Mucosa of descending colon (tissue), 3 donors: ENCODE measurements at regions not wholly inside any gene's neighbourhood (a gene's known extent, or its start where the extent isn't known, plus 50 kb on each side); places are given as distances from the start of the nearest gene placed in this dataset.

Experiments used
- ATAC-seq: fragments of 200-7000 bp; cut with Tn5 transposase; one replicate; pipeline ENCODE4 v1.9.1; 2020; ENCODE audit warnings: mild to moderate bottlenecking, moderate library complexity
- DNase-seq, 3 donors: peaks; one replicate each; pipeline ENCODE4 v3.0.0-alpha.2; 2020
- H3K36me3 ChIP-seq: fragments of 200-600 bp; one replicate; pipeline ENCODE4 v1.8.0; 2021; ENCODE audit warnings: low read depth, mild to moderate bottlenecking
- H3K4me1 ChIP-seq: fragments of 200-600 bp; one replicate; pipeline ENCODE4 v1.8.0; 2021; ENCODE audit warnings: low read depth, mild to moderate bottlenecking
- H3K4me3 ChIP-seq: fragments of 200-600 bp; one replicate; pipeline ENCODE4 v1.8.0; 2021; ENCODE audit warnings: mild to moderate bottlenecking
- H3K9me3 ChIP-seq: fragments of 200-600 bp; one replicate; pipeline ENCODE4 v1.8.0; 2021; ENCODE audit warnings: mild to moderate bottlenecking
- CTCF ChIP-seq: fragments of 200-600 bp; IDR thresholded peaks from one replicate; pipeline ENCODE4 v1.8.0; 2022; ENCODE audit warnings: antibody characterized with exemption, mild to moderate bottlenecking
- intact Hi-C, 2 donors: fragments of 100-400 bp; cut with DNase I in 1 of 2; cut with micrococcal nuclease in 1 of 2; formaldehyde crosslinking; loops; one replicate each; pipeline versions ENCODE4 v1.11.0 to v1.11.1; 2022; cut with DNase I, micrococcal nuclease
- donor health status: DM: no; HTN: no; CAD: no; lungs with moderate emphysema.
- donor health status: DM: no; HTN: no; CAD: no.
- donor health status: DM: no; HTN: yes; CAD: no.

- DNase-seq (no peak), ATAC-seq (no peak)
- intact Hi-C loops, result no loop called here
- TF ChIP-seq CTCF, result no peak
- H3K4me3 ChIP-seq, result no peak overlapping the region
- H3K4me1 ChIP-seq, result no peaks in the 10 kb centered on the region
- H3K36me3 ChIP-seq, result no peaks in the 10 kb centered on the region
- no peaks in the 10 kb centered on the region for H3K9me3 ChIP-seq
Measured at GRCh38 chr5:107058235-107058634, 612.5 kb downstream of the EFNA5 start.

GRCh38 chr5:107056278-107056677 lies 614.5 kb downstream of the EFNA5 start:
- DNase-seq (no peak), ATAC-seq (no peak)
- intact Hi-C loops, result no loop called here
- Histone ChIP-seq H3K4me1 (no peaks in the 10 kb centered on the region), H3K36me3 (no peaks in the 10 kb centered on the region), H3K9me3 (no peaks in the 10 kb centered on the region), H3K4me3 (no peak overlapping the region)
- no peak for TF ChIP-seq CTCF

- H3K36me3 ChIP-seq, result no peaks in the 10 kb centered on the region
Measured at GRCh38 chr5:107047048-107047447, 623.7 kb downstream of the EFNA5 start.

GRCh38 chr5:107043665-107044064 lies 627.1 kb downstream of the EFNA5 start:
- Histone ChIP-seq H3K4me1 (no peaks in the 10 kb centered on the region), H3K36me3 (no peaks in the 10 kb centered on the region), H3K9me3 (no peaks in the 10 kb centered on the region), H3K4me3 (no peak overlapping the region)
- ATAC-seq (no peak), DNase-seq (no peak)
- intact Hi-C loops, result no loop called here
- no peak for TF ChIP-seq CTCF

More at GRCh38 chr5:107047048-107047447, 623.7 kb downstream of the EFNA5 start:
- Histone ChIP-seq H3K9me3 (no peaks in the 10 kb centered on the region), H3K4me3 (no peak overlapping the region), H3K4me1 (no peaks in the 10 kb centered on the region)
- intact Hi-C loops, result no loop called here
- DNase-seq (no peak), ATAC-seq (no peak)
- no peak for TF ChIP-seq CTCF

GRCh38 chr5:107040907-107041306 lies 629.8 kb downstream of the EFNA5 start:
- intact Hi-C loops, result no loop called here
- no peak for ATAC-seq
- no peaks in the 10 kb centered on the region for H3K9me3 ChIP-seq

More at GRCh38 chr5:107040907-107041306, 629.8 kb downstream of the EFNA5 start:
- DNase-seq, result no peak
- H3K4me1 ChIP-seq, result no peaks in the 10 kb centered on the region
- no peaks in the 10 kb centered on the region for H3K36me3 ChIP-seq
- TF ChIP-seq CTCF, result no peak
- H3K4me3 ChIP-seq, result no peak overlapping the region
